ENCODE measurements at regions not wholly inside any gene's neighbourhood (a gene's known extent, or its start where the extent isn't known, plus 50 kb on each side); places are given as distances from the start of the nearest gene placed in this dataset.

DNA sequence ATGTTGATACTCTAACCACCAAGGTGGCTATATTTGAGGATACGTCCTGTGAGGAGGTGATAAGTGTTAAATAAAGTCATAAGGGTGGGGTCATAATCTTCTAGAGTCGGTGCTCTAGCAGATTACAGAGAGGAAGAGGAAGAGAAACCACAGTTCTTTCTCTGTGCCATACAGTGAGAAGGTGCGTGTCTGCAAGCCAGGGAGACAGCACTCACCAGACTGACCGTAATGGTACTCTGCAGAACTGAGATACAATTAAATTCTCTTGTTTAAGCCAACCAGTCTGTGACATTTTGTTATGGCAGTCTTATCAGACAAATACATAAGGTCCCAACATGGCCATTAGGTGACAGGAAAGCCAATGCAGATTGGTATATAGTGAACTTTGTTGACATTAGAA lies 480.9 kb upstream of the IGFBP7 start:
- Histone ChIP-seq H3K27me3 (no peaks in the 10 kb centered on the region), H3K4me1 (no peaks in the 10 kb centered on the region), H3K9me3 (no peaks in the 10 kb centered on the region), H3K36me3 (no peaks in the 10 kb centered on the region), H3K4me3 (no peak overlapping the region), H3K27ac (no peak overlapping the region)
- in situ Hi-C loops (cut with MboI; ENCODE audit: low pct_ligation_motif_present in 1 of 4, low pct_unique_long_range_greater_than_20kb in 1 of 4, low sequenced_read_pairs in 3 of 4) (no loop called here), intact Hi-C loops (cut with DNase I; ENCODE audit: low total_unique reads) (no loop called here)
- WGBS, 2 donors (ENCODE audit: low coverage in 1 of 2) = 33 to 57% methylated on average over 2 to 4 of the region's 4 CpGs
- no peak for DNase-seq
- TF ChIP-seq POLR2AphosphoS5 (IDR thresholded peaks at IDR 0.05) (no peak), POLR2A (IDR thresholded peaks at IDR 0.05) (no peak), EP300 (IDR thresholded peaks at IDR 0.05; ENCODE audit: low read depth) (no peak), CTCF (IDR thresholded peaks at IDR 0.05) (no peak)

DNA sequence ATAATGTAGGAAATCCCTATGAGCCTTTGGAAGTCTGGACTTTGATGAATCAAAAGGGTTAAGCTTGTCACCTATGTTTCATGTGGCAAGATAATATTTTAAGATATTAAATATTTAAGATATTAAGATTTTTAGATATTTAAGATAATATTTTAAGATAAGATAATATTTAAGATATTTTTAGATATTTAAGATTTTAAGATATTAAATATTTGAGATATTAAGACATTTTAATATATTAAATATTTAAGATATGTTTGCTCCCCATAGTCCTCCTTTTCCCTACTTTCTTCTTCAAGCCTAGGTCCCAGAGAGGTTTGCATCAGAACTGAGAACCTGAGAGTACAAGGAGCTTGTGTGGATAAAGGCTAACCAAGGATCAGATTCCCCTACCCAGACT lies 478.4 kb upstream of the IGFBP7 start:
- Histone ChIP-seq H3K27me3 (no peaks in the 10 kb centered on the region), H3K36me3 (no peaks in the 10 kb centered on the region), H3K4me1 (no peaks in the 10 kb centered on the region), H3K4me3 (no peak overlapping the region), H3K9me3 (no peaks in the 10 kb centered on the region), H3K27ac (no peak overlapping the region)
- no peak for DNase-seq
- no peak for TF ChIP-seq POLR2A (IDR thresholded peaks at IDR 0.05)
- no peak for TF ChIP-seq POLR2AphosphoS5 (IDR thresholded peaks at IDR 0.05)
- no peak for TF ChIP-seq EP300 (IDR thresholded peaks at IDR 0.05; ENCODE audit: low read depth)
- TF ChIP-seq CTCF (IDR thresholded peaks at IDR 0.05) = no peak
- intact Hi-C loops (cut with DNase I; ENCODE audit: low total_unique reads) = loop anchor here (1.0 kb wide), 1 partner anchor 14 kb away; no protein-coding TSS in a partner anchor
- in situ Hi-C loops (cut with MboI; ENCODE audit: low pct_ligation_motif_present in 1 of 4, low pct_unique_long_range_greater_than_20kb in 1 of 4, low sequenced_read_pairs in 3 of 4) = no loop called here

- intact Hi-C loops (cut with DNase I; ENCODE audit: low total_unique reads) = no loop called here
- in situ Hi-C loops (cut with MboI; ENCODE audit: low pct_ligation_motif_present in 1 of 4, low pct_unique_long_range_greater_than_20kb in 1 of 4, low sequenced_read_pairs in 3 of 4) = no loop called here
- TF ChIP-seq EP300 (IDR thresholded peaks at IDR 0.05; ENCODE audit: low read depth) = no peak
- no peak for TF ChIP-seq POLR2AphosphoS5 (IDR thresholded peaks at IDR 0.05)
- TF ChIP-seq POLR2A (IDR thresholded peaks at IDR 0.05) = no peak
- no peak for TF ChIP-seq CTCF (IDR thresholded peaks at IDR 0.05)
- H3K27ac ChIP-seq = no peak overlapping the region
- H3K4me1 ChIP-seq = no peaks in the 10 kb centered on the region
- DNase-seq = no peak
- H3K4me3 ChIP-seq = no peak overlapping the region
- no peaks in the 10 kb centered on the region for H3K9me3 ChIP-seq
- no peaks in the 10 kb centered on the region for H3K36me3 ChIP-seq
- no peaks in the 10 kb centered on the region for H3K27me3 ChIP-seq
These were observed 470.8 kb upstream of the IGFBP7 start for GRCh38 chr4:57580710-57581599.

GRCh38 chr4:57575426-57575825 lies 465.2 kb upstream of the IGFBP7 start:
- WGBS, 2 donors (ENCODE audit: low coverage in 1 of 2) = 52% methylated on average over 2 of the region's 2 CpGs; no CpG with 5 or more reads in 1 of the 2 donors
- Histone ChIP-seq H3K36me3 (no peaks in the 10 kb centered on the region), H3K27ac (no peak overlapping the region), H3K4me3 (no peak overlapping the region), H3K9me3 (no peaks in the 10 kb centered on the region), H3K4me1 (no peaks in the 10 kb centered on the region), H3K27me3 (no peaks in the 10 kb centered on the region)
- intact Hi-C loops (cut with DNase I; ENCODE audit: low total_unique reads) = no loop called here
- no peak for DNase-seq
- in situ Hi-C loops (cut with MboI; ENCODE audit: low pct_ligation_motif_present in 1 of 4, low pct_unique_long_range_greater_than_20kb in 1 of 4, low sequenced_read_pairs in 3 of 4) = no loop called here
- TF ChIP-seq POLR2AphosphoS5 (IDR thresholded peaks at IDR 0.05) = no peak
- no peak for TF ChIP-seq CTCF (IDR thresholded peaks at IDR 0.05)
- TF ChIP-seq EP300 (IDR thresholded peaks at IDR 0.05; ENCODE audit: low read depth) = no peak
- TF ChIP-seq POLR2A (IDR thresholded peaks at IDR 0.05) = no peak

All from transverse colon (tissue), 4 donors.